PC-3 (cell line): ENCODE measurements at regions not wholly inside any gene's neighbourhood (a gene's known extent, or its start where the extent isn't known, plus 50 kb on each side); places are given as distances from the start of the nearest gene placed in this dataset.

ENCODE experiments used
- ATAC-seq: fragments of 200-7000 bp; cut with Tn5 transposase; 2 replicates; pipeline ENCODE4 v1.9.1; 2020; ENCODE audit warnings: mild to moderate bottlenecking, moderate library complexity
- BruUV-seq: library from RNA; stranded (reverse); fragments of 400-500 nt; replicated peaks from 2 replicates; lab custom pipeline; 2021; lab: Mats Ljungman, UMichigan
- CTCF ChIA-PET: fragments of 300-600 bp; sonication (Branson Sonifier 250); formaldehyde crosslinking; loops from one replicate; lab custom pipeline; 2022; ENCODE audit warnings: antibody characterized with exemption; lab: Charles Lee
- POLR2A ChIA-PET: fragments of 300-600 bp; sonication (Branson Sonifier 250); formaldehyde crosslinking; loops from one replicate; lab custom pipeline; 2022; ENCODE audit warnings: antibody characterized with exemption; ENCODE audit not compliant: unreplicated experiment; lab: Charles Lee
- DNase-seq: peaks from one replicate; pipeline ENCODE4 v3.0.0-alpha.2; 2015
- H2AFZ ChIP-seq: fragments of 300-600 bp; sonication (generic); 2 replicates; pipeline ENCODE4 v1.6.0; 2016; ENCODE audit warnings: antibody characterized with exemption, low read length
- H3F3A ChIP-seq: fragments of 300-600 bp; sonication (generic); one replicate; pipeline ENCODE4 v1.6.0; 2017; ENCODE audit warnings: antibody characterized with exemption, low read length, control low read depth, mild to moderate bottlenecking; ENCODE audit not compliant: unreplicated experiment
- H3K27ac ChIP-seq: fragments of 300-600 bp; sonication (generic); 2 replicates; pipeline ENCODE4 v1.5.1; 2016; ENCODE audit warnings: mild to moderate bottlenecking, low read length
- H3K27me3 ChIP-seq: fragments of 300-600 bp; sonication (generic); 2 replicates; pipeline ENCODE4 v1.6.1; 2016; ENCODE audit warnings: low read length, mixed read lengths
- H3K36me3 ChIP-seq: fragments of 300-600 bp; sonication (generic); 2 replicates; pipeline ENCODE4 v1.6.1; 2016; ENCODE audit warnings: low read depth, mixed run types, low read length, mixed read lengths
- H3K4me1 ChIP-seq: fragments of 300-600 bp; sonication (generic); 2 replicates; pipeline ENCODE4 v1.5.1; 2016; ENCODE audit warnings: low read length; ENCODE audit not compliant: insufficient read depth
- H3K4me2 ChIP-seq: fragments of 300-600 bp; sonication (generic); 2 replicates; pipeline ENCODE4 v1.6.0; 2016; ENCODE audit warnings: low read length
- H3K4me3 ChIP-seq: fragments of 300-600 bp; sonication (generic); 2 replicates; pipeline ENCODE4 v1.5.1; 2016; ENCODE audit warnings: mild to moderate bottlenecking, low read length, mixed read lengths
- H3K79me2 ChIP-seq: fragments of 300-600 bp; sonication (generic); 2 replicates; pipeline ENCODE4 v1.6.1; 2017; ENCODE audit warnings: low read length, mixed read lengths
- H3K9ac ChIP-seq: fragments of 300-600 bp; sonication (generic); 2 replicates; pipeline ENCODE4 v1.6.0; 2016; ENCODE audit warnings: mild to moderate bottlenecking, low read length
- H3K9me2 ChIP-seq: fragments of 300-600 bp; sonication (generic); replicated peaks from 2 replicates; pipeline ENCODE4 v1.6.1; 2016; ENCODE audit warnings: mixed run types, low read length, mixed read lengths
- H3K9me3 ChIP-seq: fragments of 300-600 bp; sonication (generic); 2 replicates; pipeline ENCODE4 v1.6.1; 2016; ENCODE audit warnings: low read length, mixed read lengths
- H4K20me1 ChIP-seq: fragments of 300-600 bp; sonication (generic); 2 replicates; pipeline ENCODE4 v1.6.1; 2016; ENCODE audit warnings: low read length, mixed read lengths
- EZH2 ChIP-seq: fragments of 300-600 bp; sonication (generic); IDR thresholded peaks from one replicate; pipeline ENCODE4 v1.6.1; 2017; ENCODE audit warnings: antibody characterized with exemption, mild to moderate bottlenecking, low read length; ENCODE audit not compliant: unreplicated experiment
- EZH2phosphoT487 ChIP-seq: fragments of 300-600 bp; sonication (generic); IDR thresholded peaks from 2 replicates; pipeline ENCODE4 v1.6.1; 2018; ENCODE audit warnings: mild to moderate bottlenecking, antibody characterized with exemption, low read length, borderline replicate concordance
- intact Hi-C: fragments of 100-400 bp; cut with micrococcal nuclease; formaldehyde crosslinking; loops from 2 replicates; pipeline ENCODE4 v1.9.0; 2023
- TF ChIP-seq, protein P1 (sequence below): fragments of 300-600 bp; sonication (generic); conservative IDR thresholded peaks from 2 replicates; pipeline ENCODE4 v1.5.1; 2017; ENCODE audit warnings: antibody characterized with exemption, low read depth, mild to moderate bottlenecking, low read length

GRCh38 chr6:139701695-139702094 lies 327.2 kb upstream of the CITED2 start:
- H3K36me3 ChIP-seq = no peaks in the 10 kb centered on the region
- no peak overlapping the region for H3K9ac ChIP-seq
- no peaks in the 10 kb centered on the region; the same call in 1 of the 2 replicates for H3K4me1 ChIP-seq
- no TSS peak for BruUV-seq
- no peaks in the 10 kb centered on the region for H3K79me2 ChIP-seq
- no peaks in the 10 kb centered on the region for H3F3A ChIP-seq
- ATAC-seq (no peak), DNase-seq (no peak)
- TF ChIP-seq EZH2phosphoT487 (no peak), EZH2 (no peak)
- TF ChIP-seq, protein P1, sequence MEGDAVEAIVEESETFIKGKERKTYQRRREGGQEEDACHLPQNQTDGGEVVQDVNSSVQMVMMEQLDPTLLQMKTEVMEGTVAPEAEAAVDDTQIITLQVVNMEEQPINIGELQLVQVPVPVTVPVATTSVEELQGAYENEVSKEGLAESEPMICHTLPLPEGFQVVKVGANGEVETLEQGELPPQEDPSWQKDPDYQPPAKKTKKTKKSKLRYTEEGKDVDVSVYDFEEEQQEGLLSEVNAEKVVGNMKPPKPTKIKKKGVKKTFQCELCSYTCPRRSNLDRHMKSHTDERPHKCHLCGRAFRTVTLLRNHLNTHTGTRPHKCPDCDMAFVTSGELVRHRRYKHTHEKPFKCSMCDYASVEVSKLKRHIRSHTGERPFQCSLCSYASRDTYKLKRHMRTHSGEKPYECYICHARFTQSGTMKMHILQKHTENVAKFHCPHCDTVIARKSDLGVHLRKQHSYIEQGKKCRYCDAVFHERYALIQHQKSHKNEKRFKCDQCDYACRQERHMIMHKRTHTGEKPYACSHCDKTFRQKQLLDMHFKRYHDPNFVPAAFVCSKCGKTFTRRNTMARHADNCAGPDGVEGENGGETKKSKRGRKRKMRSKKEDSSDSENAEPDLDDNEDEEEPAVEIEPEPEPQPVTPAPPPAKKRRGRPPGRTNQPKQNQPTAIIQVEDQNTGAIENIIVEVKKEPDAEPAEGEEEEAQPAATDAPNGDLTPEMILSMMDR = no peak
- intact Hi-C loops = no loop called here
- POLR2A ChIA-PET = no interaction called here
- H3K9me2 ChIP-seq = no peaks in the 10 kb centered on the region
- CTCF ChIA-PET = no interaction called here
- H3K27ac ChIP-seq = no peak overlapping the region
- no peak overlapping the region for H3K4me3 ChIP-seq
- no peaks in the 10 kb centered on the region for H4K20me1 ChIP-seq
- H2AFZ ChIP-seq = no peak overlapping the region
- H3K27me3 ChIP-seq = no peaks in the 10 kb centered on the region
- no peaks in the 10 kb centered on the region for H3K9me3 ChIP-seq
- no peak overlapping the region for H3K4me2 ChIP-seq

- intact Hi-C loops = no loop called here
- Histone ChIP-seq H3K27me3 (no peaks in the 10 kb centered on the region), H3K9ac (no peak overlapping the region), H3K36me3 (no peaks in the 10 kb centered on the region), H3K9me3 (no peaks in the 10 kb centered on the region), H3K4me3 (no peak overlapping the region), H3K4me2 (no peak overlapping the region), H3F3A (no peaks in the 10 kb centered on the region), H3K79me2 (no peaks in the 10 kb centered on the region), H2AFZ (no peak overlapping the region), H3K9me2 (no peaks in the 10 kb centered on the region), H4K20me1 (no peaks in the 10 kb centered on the region), H3K27ac (no peak overlapping the region), H3K4me1 (no peaks in the 10 kb centered on the region; the same call in 1 of the 2 replicates)
- DNase-seq = no peak
- no TSS peak for BruUV-seq
- POLR2A ChIA-PET = no interaction called here
- no peak for ATAC-seq
- TF ChIP-seq, protein P1 = no peak
- TF ChIP-seq EZH2phosphoT487 (no peak), EZH2 (no peak)
- CTCF ChIA-PET = no interaction called here
Observed at GRCh38 chr6:139701003-139701402, 326.6 kb upstream of the CITED2 start.

DNA sequence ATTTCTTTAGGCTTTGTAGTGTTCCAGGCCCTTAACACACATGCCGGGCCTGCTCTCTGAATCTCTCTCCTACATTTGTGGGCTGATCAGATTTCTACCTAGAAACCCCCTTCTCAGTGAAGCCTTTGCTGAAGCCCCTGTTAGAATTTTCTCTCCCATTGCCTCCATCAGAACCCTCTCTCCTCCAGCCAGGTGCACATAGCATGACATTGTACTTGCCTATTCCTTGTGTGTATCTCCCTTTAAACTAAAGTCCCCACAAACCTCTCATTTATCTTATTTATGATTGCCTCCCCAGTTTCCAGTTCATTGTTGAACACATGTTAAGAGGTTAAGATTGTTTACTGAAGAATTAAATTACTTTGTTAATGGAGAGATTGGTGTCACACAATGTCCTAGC lies 325.5 kb upstream of the CITED2 start:
- no peak for DNase-seq
- intact Hi-C loops = no loop called here
- CTCF ChIA-PET = no interaction called here

More for the DNA sequence above, 325.5 kb upstream of the CITED2 start:
- Histone ChIP-seq H3K27ac (no peak overlapping the region), H3F3A (no peaks in the 10 kb centered on the region), H3K9ac (no peak overlapping the region), H3K9me2 (no peaks in the 10 kb centered on the region), H3K79me2 (no peaks in the 10 kb centered on the region), H3K4me1 (no peaks in the 10 kb centered on the region; the same call in 1 of the 2 replicates), H3K9me3 (no peaks in the 10 kb centered on the region), H3K27me3 (no peaks in the 10 kb centered on the region), H3K36me3 (no peaks in the 10 kb centered on the region), H3K4me2 (no peak overlapping the region), H4K20me1 (no peaks in the 10 kb centered on the region), H3K4me3 (no peak overlapping the region), H2AFZ (no peak overlapping the region)
- POLR2A ChIA-PET = no interaction called here
- no TSS peak for BruUV-seq
- TF ChIP-seq, protein P1 = no peak
- TF ChIP-seq EZH2 (no peak), EZH2phosphoT487 (no peak)
- ATAC-seq = no peak
